ENCODE measurements at regions not wholly inside any gene's neighbourhood (a gene's known extent, or its start where the extent isn't known, plus 50 kb on each side); places are given as distances from the start of the nearest gene placed in this dataset.
A peak's percentile ranks its signal among the peaks of the same experiment; 100 is the strongest.

DNA sequence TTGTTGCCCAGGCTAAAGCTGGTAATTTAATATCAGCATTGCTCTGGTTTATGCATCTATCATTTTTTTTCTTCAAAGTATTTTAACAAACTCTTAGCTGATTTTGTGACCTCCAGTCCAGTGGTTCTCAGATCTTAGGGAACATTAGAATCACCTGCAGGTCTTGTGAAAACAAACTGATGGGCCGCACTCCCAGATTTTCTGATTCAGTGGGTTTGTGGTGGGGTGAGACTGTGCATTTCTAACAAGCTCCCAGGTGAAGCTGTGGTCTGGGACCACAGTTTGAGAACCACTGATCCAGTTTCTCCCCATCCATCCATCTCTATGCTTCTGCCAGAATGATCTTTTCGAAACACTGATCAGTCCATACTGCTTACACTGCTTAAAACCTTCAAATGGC is 305.7 kb upstream of the USP24 start:
- no peaks in the 10 kb centered on the region for H3K36me3 ChIP-seq (ENCODE audit: control insufficient read depth in 2 of 3, insufficient read depth in 3 of 3, low read length in 3 of 3)
- TF ChIP-seq, protein P1, sequence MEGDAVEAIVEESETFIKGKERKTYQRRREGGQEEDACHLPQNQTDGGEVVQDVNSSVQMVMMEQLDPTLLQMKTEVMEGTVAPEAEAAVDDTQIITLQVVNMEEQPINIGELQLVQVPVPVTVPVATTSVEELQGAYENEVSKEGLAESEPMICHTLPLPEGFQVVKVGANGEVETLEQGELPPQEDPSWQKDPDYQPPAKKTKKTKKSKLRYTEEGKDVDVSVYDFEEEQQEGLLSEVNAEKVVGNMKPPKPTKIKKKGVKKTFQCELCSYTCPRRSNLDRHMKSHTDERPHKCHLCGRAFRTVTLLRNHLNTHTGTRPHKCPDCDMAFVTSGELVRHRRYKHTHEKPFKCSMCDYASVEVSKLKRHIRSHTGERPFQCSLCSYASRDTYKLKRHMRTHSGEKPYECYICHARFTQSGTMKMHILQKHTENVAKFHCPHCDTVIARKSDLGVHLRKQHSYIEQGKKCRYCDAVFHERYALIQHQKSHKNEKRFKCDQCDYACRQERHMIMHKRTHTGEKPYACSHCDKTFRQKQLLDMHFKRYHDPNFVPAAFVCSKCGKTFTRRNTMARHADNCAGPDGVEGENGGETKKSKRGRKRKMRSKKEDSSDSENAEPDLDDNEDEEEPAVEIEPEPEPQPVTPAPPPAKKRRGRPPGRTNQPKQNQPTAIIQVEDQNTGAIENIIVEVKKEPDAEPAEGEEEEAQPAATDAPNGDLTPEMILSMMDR (IDR thresholded peaks at IDR 0.05; ENCODE audit: borderline replicate concordance, extremely low read depth, insufficient read depth), result no peak
- H3K27ac ChIP-seq (ENCODE audit: low read depth in 2 of 2, low read length in 2 of 2), result no peak overlapping the region
- no peaks in the 10 kb centered on the region for H3K9me3 ChIP-seq (ENCODE audit: control insufficient read depth in 2 of 3, insufficient read depth in 1 of 3, low read length in 3 of 3)
- no peak overlapping the region for H3K9ac ChIP-seq (ENCODE audit: low read length in 3 of 3)
- DNase-seq (no peak), FAIRE-seq (no peak)
- peaks cover 0 to 3% (median 3%) of the 10 kb centered on the region in 3 donors for H3K4me1 ChIP-seq (ENCODE audit: control insufficient read depth in 2 of 3, insufficient read depth in 2 of 3, low read depth in 1 of 3, low read length in 3 of 3)
- intact Hi-C loops (cut with DNase I), result no loop called here
- H3K27me3 ChIP-seq (ENCODE audit: control insufficient read depth, insufficient read depth, low read length), result no peaks in the 10 kb centered on the region
- H3K4me3 ChIP-seq (ENCODE audit: low read length in 3 of 3), result no peak overlapping the region

DNA sequence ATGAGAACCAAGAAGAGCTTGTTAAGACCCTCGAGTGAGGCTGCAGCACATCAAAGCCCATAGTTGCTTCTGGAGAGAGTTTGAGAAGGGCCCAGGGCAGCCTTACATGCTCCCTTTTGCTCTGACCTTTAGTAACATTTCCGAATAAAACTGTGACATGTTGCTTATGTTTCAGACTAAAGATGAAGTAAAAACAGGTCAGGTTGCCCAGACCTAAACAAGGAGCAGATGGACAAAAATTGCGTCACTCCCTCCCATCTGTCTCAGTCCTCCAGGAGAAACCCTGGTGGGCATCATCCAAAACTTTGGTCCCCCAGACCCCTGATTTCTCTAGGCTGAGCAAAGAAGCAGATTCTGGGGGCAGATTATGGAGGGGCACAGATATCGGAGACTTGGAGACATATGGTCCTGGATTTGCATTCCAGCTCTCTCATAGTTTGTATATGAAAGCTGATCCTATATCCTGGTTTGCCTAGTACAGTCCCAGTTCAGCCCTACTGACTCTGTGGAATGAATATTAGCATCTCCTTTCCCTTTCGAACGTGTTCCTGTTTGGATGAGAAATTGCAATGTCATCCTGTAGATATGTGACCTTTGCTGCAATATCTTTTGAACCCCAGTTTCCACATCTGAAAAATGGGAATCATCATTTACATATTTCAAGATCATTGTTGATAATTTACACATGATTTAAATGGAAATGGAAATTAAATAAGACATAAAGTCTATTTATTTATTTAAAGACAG is 304.9 kb upstream of the USP24 start:
- Histone ChIP-seq H3K27ac (ENCODE audit: low read depth in 2 of 2, low read length in 2 of 2) (no peak overlapping the region), H3K4me3 (ENCODE audit: low read length in 3 of 3) (no peak overlapping the region), H3K9me3 (ENCODE audit: control insufficient read depth in 2 of 3, insufficient read depth in 1 of 3, low read length in 3 of 3) (no peaks in the 10 kb centered on the region), H3K36me3 (ENCODE audit: control insufficient read depth in 2 of 3, insufficient read depth in 3 of 3, low read length in 3 of 3) (no peaks in the 10 kb centered on the region), H3K4me1 (ENCODE audit: control insufficient read depth in 2 of 3, insufficient read depth in 2 of 3, low read depth in 1 of 3, low read length in 3 of 3) (peaks cover 0 to 3% (median 3%) of the 10 kb centered on the region in 3 donors), H3K27me3 (ENCODE audit: control insufficient read depth, insufficient read depth, low read length) (no peaks in the 10 kb centered on the region), H3K9ac (ENCODE audit: low read length in 3 of 3) (no peak overlapping the region)
- TF ChIP-seq, protein P1 (IDR thresholded peaks at IDR 0.05; ENCODE audit: borderline replicate concordance, extremely low read depth, insufficient read depth), result no peak
- FAIRE-seq (no peak), DNase-seq (peak in 2 of 5 donors; percentile 23 to 33)
- intact Hi-C loops (cut with DNase I), result no loop called here

DNA sequence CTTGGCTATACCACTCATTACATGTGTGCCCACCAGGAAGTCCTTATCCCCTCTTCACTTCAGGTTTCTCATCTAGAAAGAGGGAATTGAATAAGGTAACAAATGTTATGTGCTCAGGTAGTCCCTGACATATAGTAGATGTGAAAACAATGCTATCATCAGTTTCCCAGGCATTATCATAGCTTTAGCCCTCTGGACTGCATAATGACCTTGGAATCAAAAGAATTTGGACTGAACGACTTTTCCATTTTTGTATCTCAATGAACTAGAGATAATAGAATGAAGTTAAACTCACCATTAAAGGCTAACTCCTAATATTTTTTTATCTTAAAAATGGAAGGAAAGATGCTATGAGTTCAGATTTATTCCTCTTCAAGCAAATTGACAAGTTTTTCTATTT is 304.1 kb upstream of the USP24 start:
- TF ChIP-seq, protein P1 (IDR thresholded peaks at IDR 0.05; ENCODE audit: borderline replicate concordance, extremely low read depth, insufficient read depth), result no peak
- Histone ChIP-seq H3K4me1 (ENCODE audit: control insufficient read depth in 2 of 3, insufficient read depth in 2 of 3, low read depth in 1 of 3, low read length in 3 of 3) (peaks cover 0 to 6% (median 3%) of the 10 kb centered on the region in 3 donors), H3K27ac (ENCODE audit: low read depth in 2 of 2, low read length in 2 of 2) (no peak overlapping the region), H3K36me3 (ENCODE audit: control insufficient read depth in 2 of 3, insufficient read depth in 3 of 3, low read length in 3 of 3) (no peaks in the 10 kb centered on the region), H3K9ac (ENCODE audit: low read length in 3 of 3) (no peak overlapping the region), H3K9me3 (ENCODE audit: control insufficient read depth in 2 of 3, insufficient read depth in 1 of 3, low read length in 3 of 3) (no peaks in the 10 kb centered on the region), H3K4me3 (ENCODE audit: low read length in 3 of 3) (no peak overlapping the region), H3K27me3 (ENCODE audit: control insufficient read depth, insufficient read depth, low read length) (no peaks in the 10 kb centered on the region)
- no peak for FAIRE-seq
- DNase-seq, result no peak
- intact Hi-C loops (cut with DNase I), result no loop called here

Data from kidney (tissue), 13 donors.